GM12878 (cell line): ENCODE measurements at regions not wholly inside any gene's neighbourhood (a gene's known extent, or its start where the extent isn't known, plus 50 kb on each side); places are given as distances from the start of the nearest gene placed in this dataset.

Experiments
- ATAC-seq: fragments of 200-7000 bp; cut with Tn5 transposase; 3 replicates; pipeline ENCODE4 v1.9.1; 2020; ENCODE audit warnings: mild to moderate bottlenecking, moderate library complexity
- BruUV-seq: library from RNA; stranded (reverse); fragments of 400-500 nt; replicated peaks from 2 replicates; lab custom pipeline; 2021; lab: Mats Ljungman, UMichigan
- CTCF ChIA-PET: fragments of 300-600 bp; sonication (Branson Sonifier 250); formaldehyde crosslinking; extraction: SDS; loops from one replicate; lab custom pipeline; 2021; ENCODE audit warnings: inconsistent platforms; lab: Yijun Ruan, JAX
- POLR2A ChIA-PET: fragments of 350-600 bp; formaldehyde crosslinking; extraction: SDS; loops from one replicate; lab custom pipeline; 2021; ENCODE audit warnings: inconsistent platforms; lab: Charles Lee
- RAD21 ChIA-PET: fragments of 300-600 bp; sonication (Branson Sonifier 250); formaldehyde crosslinking; loops from one replicate; lab custom pipeline; 2023; ENCODE audit warnings: antibody characterized with exemption; ENCODE audit not compliant: unreplicated experiment; lab: Charles Lee
- SMC1A ChIA-PET: fragments of 300-600 bp; sonication (Branson Sonifier 250); formaldehyde crosslinking; loops from one replicate; lab custom pipeline; 2023; ENCODE audit not compliant: unreplicated experiment, uncharacterized antibody; lab: Charles Lee
- DNase-seq: peaks from one replicate; pipeline ENCODE4 v3.0.0-alpha.2; 2011; ENCODE audit warnings: low read depth, low spot score
- FAIRE-seq: peaks from 3 replicates; lab custom pipeline; 2011; peaks lifted over from hg19 to GRCh38; lab: Jason Lieb, UNC
- H2AFZ ChIP-seq: 2 replicates; pipeline ENCODE4 v1.6.0; 2011; ENCODE audit warnings: low read depth, low read length, control low read depth; ENCODE audit not compliant: control insufficient read depth
- H3K27ac ChIP-seq: 2 replicates; pipeline ENCODE4 v1.5.1; 2011; ENCODE audit warnings: control low read depth; ENCODE audit not compliant: control insufficient read depth, insufficient read depth
- H3K27me3 ChIP-seq, 2 experiments: replicated peaks in 1 of 2; 2 replicates each; pipeline versions ENCODE4 v1.6.0 to v1.6.1; 2011; ENCODE audit warnings: low read length in 1 of 2; ENCODE audit not compliant: control insufficient read depth in 2 of 2, insufficient read depth in 2 of 2
- H3K36me3 ChIP-seq, 2 experiments: 2 replicates each; pipeline ENCODE4 v1.5.1; 2011; ENCODE audit warnings: low read length in 1 of 2; ENCODE audit not compliant: control insufficient read depth in 2 of 2, insufficient read depth in 2 of 2
- H3K4me1 ChIP-seq: 2 replicates; pipeline ENCODE4 v1.6.1; 2011; ENCODE audit warnings: mild to moderate bottlenecking, low read length, moderate library complexity, mixed read lengths; ENCODE audit not compliant: control insufficient read depth, insufficient read depth
- H3K4me2 ChIP-seq: 2 replicates; pipeline ENCODE4 v1.6.0; 2011; ENCODE audit warnings: control low read depth; ENCODE audit not compliant: control insufficient read depth, insufficient read depth
- H3K4me3 ChIP-seq: fragments of 200-600 bp; sonication (generic); 2 replicates; pipeline ENCODE4 v1.5.1; 2016
- H3K79me2 ChIP-seq: 2 replicates; pipeline ENCODE4 v1.6.0; 2011; ENCODE audit warnings: low read length; ENCODE audit not compliant: control insufficient read depth, insufficient read depth
- H3K9ac ChIP-seq: 2 replicates; pipeline ENCODE4 v1.8.0; 2011; ENCODE audit warnings: low read length, control low read depth, mixed read lengths; ENCODE audit not compliant: control insufficient read depth, insufficient read depth
- H3K9me3 ChIP-seq: replicated peaks from 3 replicates; pipeline ENCODE4 v1.5.1; 2011; ENCODE audit warnings: mild to moderate bottlenecking, low read length; ENCODE audit not compliant: control insufficient read depth, insufficient read depth
- H4K20me1 ChIP-seq: 2 replicates; pipeline ENCODE4 v1.6.0; 2011; ENCODE audit not compliant: control insufficient read depth, insufficient read depth
- CEBPB ChIP-seq, 2 experiments: fragments of 150-350 bp in 1 of 2; IDR thresholded peaks; 2 replicates each; pipeline ENCODE4 v1.6.1; 2012 to 2014; ENCODE audit warnings: low read depth in 2 of 2, low read length in 2 of 2, borderline replicate concordance in 1 of 2, inconsistent platforms in 1 of 2
- CREM ChIP-seq: IDR thresholded peaks from 2 replicates; pipeline ENCODE4 v1.6.1; 2014; ENCODE audit warnings: antibody characterized with exemption, low read depth
- KAT2A ChIP-seq: conservative IDR thresholded peaks from 2 replicates; pipeline ENCODE4 v1.6.1; 2011; ENCODE audit warnings: low read depth, low read length; ENCODE audit not compliant: control insufficient read depth
- KLF5 ChIP-seq: fragments of 450-650 bp; IDR thresholded peaks from 2 replicates; pipeline ENCODE4 v1.6.1; 2014; ENCODE audit warnings: mild to moderate bottlenecking; ENCODE audit not compliant: partially characterized antibody
- RUNX3 ChIP-seq: IDR thresholded peaks from 2 replicates; pipeline ENCODE4 v1.6.1; 2012; ENCODE audit warnings: low read length, inconsistent platforms
- USF2 ChIP-seq: IDR thresholded peaks from 2 replicates; pipeline ENCODE4 v1.6.1; 2011; ENCODE audit warnings: low read depth, low read length, improper control_type of control experiment, borderline replicate concordance
- ZNF384 ChIP-seq: IDR thresholded peaks from 2 replicates; pipeline ENCODE4 v1.6.1; 2012; ENCODE audit warnings: low read depth, mild to moderate bottlenecking, low read length, improper control_type of control experiment, borderline replicate concordance
- ZNF622 ChIP-seq: fragments of 450-650 bp; IDR thresholded peaks from 2 replicates; pipeline ENCODE4 v1.6.1; 2017; ENCODE audit warnings: mild to moderate bottlenecking, inconsistent platforms
- WGBS: methylation state at CpG from one replicate; pipeline ENCODE4 v1.1.6; 2016; ENCODE audit warnings: low lambda C conversion rate; ENCODE audit not compliant: insufficient replicate concordance, insufficient coverage; ENCODE audit errors: missing lambda C conversion rate; 5-methylcytosine and 5-hydroxymethylcytosine counted together
- in situ Hi-C: fragments of 300-500 bp; cut with MboI; formaldehyde crosslinking; loops from 9 replicates; pipeline ENCODE4 v1.14.3; 2018; ENCODE audit warnings: mixed read lengths
- intact Hi-C: fragments of 100-400 bp; cut with micrococcal nuclease; formaldehyde crosslinking; loops from one replicate; pipeline ENCODE4 v1.14.2; 2022; ENCODE audit not compliant: unreplicated experiment

DNA sequence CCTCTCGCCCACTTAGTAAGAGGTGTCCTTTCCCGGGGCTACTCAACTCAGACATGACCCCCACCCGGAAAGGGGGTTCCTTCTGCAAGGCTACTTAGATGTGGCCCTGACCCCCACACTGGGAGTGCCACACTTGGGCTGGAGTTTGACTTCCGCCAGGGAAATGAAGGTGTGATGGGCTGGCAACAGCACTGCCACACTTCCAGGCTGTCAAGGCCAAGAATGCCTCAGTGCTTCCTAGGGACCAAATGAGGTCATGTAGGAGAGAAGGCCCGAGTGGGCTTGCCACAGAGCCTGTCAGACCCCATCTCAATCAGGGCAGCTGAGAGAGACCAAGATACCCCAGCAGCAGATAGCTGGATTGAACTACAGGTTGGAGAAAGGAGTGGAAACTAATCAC lies 55.5 kb downstream of the DRD1 start:
- no peak for FAIRE-seq

GRCh38 chr5:175387144-175387543 lies 56.8 kb downstream of the DRD1 start:
- ATAC-seq (no peak), DNase-seq (no peak), FAIRE-seq (no peak)
- H3K4me1 ChIP-seq, result no peaks in the 10 kb centered on the region
- H3K36me3 ChIP-seq, result no peaks in the 10 kb centered on the region
- TF ChIP-seq USF2 (no peak), KAT2A (no peak)
- H3K79me2 ChIP-seq, result no peaks in the 10 kb centered on the region
- H3K9me3 ChIP-seq, result no peaks in the 10 kb centered on the region
- no peak overlapping the region for H3K4me3 ChIP-seq
- H3K27me3 ChIP-seq, result no peaks in the 10 kb centered on the region
- ChIA-PET RAD21 (no interaction called here), CTCF (interaction anchor here (0.9 kb wide), 1 partner anchor 9 kb away, joined by 5 read pairs; no protein-coding TSS in a partner anchor), SMC1A (no interaction called here), POLR2A (no interaction called here)
- no peak overlapping the region for H3K9ac ChIP-seq
- no peak overlapping the region for H3K4me2 ChIP-seq
- in situ Hi-C loops (no loop called here), intact Hi-C loops (no loop called here)
- H2AFZ ChIP-seq, result no peak overlapping the region
- WGBS, result 0% methylated on average over 2 of the region's 2 CpGs
- no peak overlapping the region for H3K27ac ChIP-seq
- H4K20me1 ChIP-seq, result no peaks in the 10 kb centered on the region
- no TSS peak for BruUV-seq

More for the DNA sequence above, 55.5 kb downstream of the DRD1 start:
- no peak for DNase-seq
- TF ChIP-seq ZNF384 (no peak), CREM (no peak), KLF5 (no peak), ZNF622 (no peak), RUNX3 (no peak), CEBPB (IDR thresholded peaks at IDR 0.05; ENCODE audit: borderline replicate concordance in 1 of 2, low read depth in 2 of 2, low read length in 2 of 2) (no peak)
- TF ChIP-seq, all 136 proteins: peak for 0
- no peak overlapping the region for H3K4me3 ChIP-seq
- H3K79me2 ChIP-seq, result no peaks in the 10 kb centered on the region
- H3K9me3 ChIP-seq, result no peaks in the 10 kb centered on the region
- no peak overlapping the region for H3K4me2 ChIP-seq
- no peaks in the 10 kb centered on the region for H3K4me1 ChIP-seq
- BruUV-seq, result no TSS peak
- CTCF ChIA-PET, result no interaction called here
- H4K20me1 ChIP-seq, result no peaks in the 10 kb centered on the region
- H3K9ac ChIP-seq, result no peak overlapping the region
- RAD21 ChIA-PET, result no interaction called here
- SMC1A ChIA-PET, result no interaction called here
- POLR2A ChIA-PET, result no interaction called here
- H3K27me3 ChIP-seq, result no peaks in the 10 kb centered on the region
- H3K27ac ChIP-seq, result no peak overlapping the region
- 13% methylated on average over 5 of the region's 5 CpGs for WGBS
- H3K36me3 ChIP-seq, result no peaks in the 10 kb centered on the region
- intact Hi-C loops (no loop called here), in situ Hi-C loops (no loop called here)
- no peak overlapping the region for H2AFZ ChIP-seq
- ATAC-seq, result no peak
